IMR-90 (cell line): ENCODE measurements at regions not wholly inside any gene's neighbourhood (a gene's known extent, or its start where the extent isn't known, plus 50 kb on each side); places are given as distances from the start of the nearest gene placed in this dataset.

Source experiments
- ATAC-seq: fragments of 200-7000 bp; cut with Tn5 transposase; 2 replicates; pipeline ENCODE4 v1.9.1; 2020; ENCODE audit warnings: low read depth, mild to moderate bottlenecking, moderate library complexity
- BruUV-seq: library from RNA; stranded (reverse); fragments of 400-500 nt; replicated peaks from 2 replicates; lab custom pipeline; 2021; lab: Mats Ljungman, UMichigan
- CTCF ChIA-PET: fragments of 300-600 bp; formaldehyde crosslinking; extraction: SDS; loops from one replicate; lab custom pipeline; 2021; ENCODE audit warnings: antibody characterized with exemption; lab: Yijun Ruan, JAX
- POLR2A ChIA-PET: fragments of 300-600 bp; sonication (Branson Sonifier 250); formaldehyde crosslinking; loops from one replicate; lab custom pipeline; 2022; ENCODE audit warnings: antibody characterized with exemption; ENCODE audit not compliant: unreplicated experiment; lab: Charles Lee
- DNase-seq: peaks from one replicate; pipeline ENCODE4 v3.0.0; 2013
- H2AFZ ChIP-seq: replicated peaks from 2 replicates; pipeline ENCODE3; 2013; ENCODE audit warnings: low read length, mild to moderate bottlenecking; ENCODE audit not compliant: poor library complexity
- H2AK5ac ChIP-seq: 2 replicates; pipeline ENCODE4 v1.6.1; 2013; ENCODE audit warnings: low read depth, low read length, inconsistent platforms
- H2AK9ac ChIP-seq: replicated peaks from 2 replicates; pipeline ENCODE3; 2013; ENCODE audit warnings: mild to moderate bottlenecking, low read depth, low read length, moderate library complexity; ENCODE audit not compliant: poor library complexity
- H2BK120ac ChIP-seq: 2 replicates; pipeline ENCODE4 v1.6.1; 2013; ENCODE audit warnings: low read depth, low read length, inconsistent platforms
- H2BK15ac ChIP-seq: 3 replicates; pipeline ENCODE4 v1.6.1; 2013; ENCODE audit warnings: low read depth, low read length, inconsistent platforms
- H2BK20ac ChIP-seq: 2 replicates; pipeline ENCODE4 v1.6.1; 2013; ENCODE audit warnings: low read depth, mild to moderate bottlenecking, inconsistent platforms, low read length, moderate library complexity
- H2BK5ac ChIP-seq: 2 replicates; pipeline ENCODE4 v1.6.1; 2013; ENCODE audit warnings: mild to moderate bottlenecking, low read depth, low read length, inconsistent platforms; ENCODE audit not compliant: poor library complexity, severe bottlenecking
- H3K14ac ChIP-seq: replicated peaks from 2 replicates; pipeline ENCODE4 v1.6.1; 2013; ENCODE audit warnings: low read depth, low read length, inconsistent platforms
- H3K18ac ChIP-seq: 2 replicates; pipeline ENCODE4 v1.6.1; 2013; ENCODE audit warnings: low read depth, low read length, control low read depth
- H3K23ac ChIP-seq: 2 replicates; pipeline ENCODE4 v1.6.1; 2013; ENCODE audit warnings: low read depth, low read length, inconsistent platforms
- H3K27ac ChIP-seq: 2 replicates; pipeline ENCODE4 v1.5.1; 2013; ENCODE audit warnings: mild to moderate bottlenecking, control low read depth, low read length; ENCODE audit not compliant: insufficient read depth
- H3K27me3 ChIP-seq: 2 replicates; pipeline ENCODE4 v1.6.1; 2013; ENCODE audit warnings: low read length; ENCODE audit not compliant: control insufficient read depth, insufficient read depth
- H3K36me3 ChIP-seq: 2 replicates; pipeline ENCODE4 v1.6.1; 2013; ENCODE audit warnings: low read length, mixed read lengths; ENCODE audit not compliant: control insufficient read depth, insufficient read depth
- H3K4ac ChIP-seq: 2 replicates; pipeline ENCODE4 v1.6.1; 2013; ENCODE audit warnings: low read depth, low read length, inconsistent platforms
- H3K4me1 ChIP-seq: 2 replicates; pipeline ENCODE4 v1.6.1; 2013; ENCODE audit warnings: low read length, mixed read lengths; ENCODE audit not compliant: control insufficient read depth, insufficient read depth
- H3K4me2 ChIP-seq: 2 replicates; pipeline ENCODE4 v1.6.1; 2013; ENCODE audit warnings: low read depth, mild to moderate bottlenecking, control low read depth, low read length, moderate library complexity
- H3K4me3 ChIP-seq: 2 replicates; pipeline ENCODE4 v1.5.1; 2013; ENCODE audit warnings: low read depth, mild to moderate bottlenecking, control low read depth, low read length, moderate library complexity; ENCODE audit not compliant: insufficient read depth
- H3K56ac ChIP-seq: 2 replicates; pipeline ENCODE4 v1.6.1; 2013; ENCODE audit warnings: low read length, inconsistent platforms; ENCODE audit not compliant: insufficient read depth; ENCODE audit errors: extremely low read depth
- H3K79me1 ChIP-seq, 2 experiments: 2 replicates each; pipeline ENCODE4 v1.6.1; 2013; ENCODE audit warnings: low read length in 2 of 2, inconsistent platforms in 1 of 2, low read depth in 1 of 2
- H3K9ac ChIP-seq: 2 replicates; pipeline ENCODE4 v1.6.1; 2013; ENCODE audit warnings: low read depth, low read length, control low read depth
- H3K9me1 ChIP-seq: 2 replicates; pipeline ENCODE4 v1.6.1; 2013; ENCODE audit warnings: low read length, inconsistent platforms; ENCODE audit not compliant: insufficient read depth
- H3K9me3 ChIP-seq: 2 replicates; pipeline ENCODE4 v1.6.1; 2013; ENCODE audit warnings: low read length; ENCODE audit not compliant: control insufficient read depth, insufficient read depth
- H4K20me1 ChIP-seq: 2 replicates; pipeline ENCODE4 v1.6.1; 2013; ENCODE audit warnings: low read length, inconsistent platforms; ENCODE audit not compliant: insufficient read depth
- H4K5ac ChIP-seq: 2 replicates; pipeline ENCODE4 v1.6.1; 2013; ENCODE audit warnings: mild to moderate bottlenecking, low read depth, low read length, control low read depth
- H4K8ac ChIP-seq, 2 experiments: 2 replicates each; pipeline ENCODE4 v1.6.1; 2013; ENCODE audit warnings: low read depth in 2 of 2, low read length in 2 of 2, control low read depth in 1 of 2, inconsistent platforms in 1 of 2
- H4K91ac ChIP-seq: 2 replicates; pipeline ENCODE4 v1.6.1; 2013; ENCODE audit warnings: low read depth, low read length, inconsistent platforms; ENCODE audit not compliant: insufficient read depth
- CHD1 ChIP-seq: IDR thresholded peaks from 2 replicates; pipeline ENCODE4 v1.6.1; 2012; ENCODE audit warnings: low read depth, low read length, improper control_type of control experiment
- MAFK ChIP-seq: IDR thresholded peaks from 2 replicates; pipeline ENCODE4 v1.6.1; 2012; ENCODE audit warnings: low read depth, low read length, improper control_type of control experiment
- MXI1 ChIP-seq: IDR thresholded peaks from 2 replicates; pipeline ENCODE4 v1.6.1; 2012; ENCODE audit warnings: low read depth, mild to moderate bottlenecking, low read length, moderate library complexity, borderline replicate concordance
- NFE2L2 ChIP-seq: fragments of 150-350 bp; IDR thresholded peaks from 2 replicates; pipeline ENCODE4 v1.6.1; 2016; ENCODE audit warnings: low read depth, mild to moderate bottlenecking, low read length
- POLR2A ChIP-seq: IDR thresholded peaks from 2 replicates; pipeline ENCODE4 v1.6.1; 2012; ENCODE audit warnings: mild to moderate bottlenecking, low read depth, low read length
- RCOR1 ChIP-seq: IDR thresholded peaks from 2 replicates; pipeline ENCODE4 v1.6.1; 2012; ENCODE audit warnings: mild to moderate bottlenecking, low read length, improper control_type of control experiment; ENCODE audit not compliant: insufficient replicate concordance
- WGBS, 2 experiments: methylation state at CpG; one replicate each; pipeline versions ENCODE4 v1.1.5 to v1.1.7; 2013; ENCODE audit warnings: missing lambda C conversion rate in 2 of 2; ENCODE audit not compliant: insufficient read length in 1 of 2; ENCODE audit errors: extremely low coverage in 2 of 2; 5-methylcytosine and 5-hydroxymethylcytosine counted together
- dilution Hi-C: fragments of 300-500 bp; cut with HindIII; formaldehyde crosslinking; loops from one replicate; pipeline ENCODE4 v1.14.3; 2018; ENCODE audit warnings: low sequenced_read_pairs; ENCODE audit not compliant: unreplicated experiment
- in situ Hi-C: fragments of 300-500 bp; cut with MboI; formaldehyde crosslinking; loops from 3 replicates; pipeline ENCODE4 v1.14.3; 2019; ENCODE audit warnings: low sequenced_read_pairs, inconsistent platforms, mixed read lengths
- intact Hi-C: fragments of 100-400 bp; cut with micrococcal nuclease; formaldehyde crosslinking; loops from 2 replicates; pipeline ENCODE4 v1.10.0; 2022

GRCh38 chr1:62380181-62380580 lies 56.7 kb upstream of the USP1 start:
- Histone ChIP-seq H4K5ac (no peak overlapping the region), H2BK20ac (no peak overlapping the region), H3K9me3 (no peaks in the 10 kb centered on the region; the same call in 1 of the 2 replicates), H4K8ac (no peak overlapping the region), H2BK5ac (no peak overlapping the region), H3K14ac (no peak overlapping the region), H3K36me3 (no peaks in the 10 kb centered on the region), H3K4me3 (no peak overlapping the region), H3K4me2 (no peak overlapping the region), H4K91ac (no peak overlapping the region), H3K9ac (no peak overlapping the region), H3K4me1 (peaks cover 2% of the 10 kb centered on the region; the same call in 1 of the 2 replicates), H2BK120ac (no peak overlapping the region), H3K23ac (no peak overlapping the region), H3K18ac (no peak overlapping the region), H3K56ac (no peak overlapping the region), H2BK15ac (no peak overlapping the region), H4K20me1 (no peaks in the 10 kb centered on the region), H2AK9ac (no peak overlapping the region), H3K27me3 (no peaks in the 10 kb centered on the region), H3K79me1 (no peaks in the 10 kb centered on the region), H2AFZ (no peak overlapping the region), H3K4ac (no peak overlapping the region), H2AK5ac (no peak overlapping the region), H3K9me1 (no peaks in the 10 kb centered on the region), H3K27ac (no peak overlapping the region)
- ChIA-PET CTCF (no interaction called here), POLR2A (no interaction called here)
- no TSS peak for BruUV-seq
- in situ Hi-C loops: no loop called here
- no CpG with 5 or more reads among the region's 5 CpGs for WGBS, 2 experiments
- dilution Hi-C loops: no loop called here
- no peak for ATAC-seq
- no peak for DNase-seq
- TF ChIP-seq CHD1 (no peak), NFE2L2 (no peak), MAFK (no peak), MXI1 (no peak), RCOR1 (no peak), POLR2A (no peak)
- intact Hi-C loops: no loop called here
